ENCODE measurements at regions not wholly inside any gene's neighbourhood (a gene's known extent, or its start where the extent isn't known, plus 50 kb on each side); places are given as distances from the start of the nearest gene placed in this dataset.
"Not testable (repeated sequence)": the region's sequence is repeated elsewhere in the genome, so short reads cannot be mapped to it uniquely, and the experiment has no call there.

GRCh38 chr6:43890197-43891062 lies 120.4 kb downstream of the VEGFA start:
- H3K4me1 ChIP-seq (ENCODE audit: control insufficient read depth in 1 of 2, insufficient read depth in 2 of 2, low read length in 2 of 2): no peaks in the 10 kb centered on the region
- no peaks in the 10 kb centered on the region for H3K36me3 ChIP-seq (ENCODE audit: control insufficient read depth in 1 of 2, insufficient read depth in 2 of 2, low read length in 2 of 2)
- H3K27ac ChIP-seq (ENCODE audit: low read length): no peak overlapping the region
- no peaks in the 10 kb centered on the region for H3K27me3 ChIP-seq (ENCODE audit: low read depth, low read length)
- no peak overlapping the region for H3K4me3 ChIP-seq (ENCODE audit: low read depth in 1 of 2, low read length in 2 of 2)
- H3K9me3 ChIP-seq (ENCODE audit: control insufficient read depth in 1 of 2, low read length in 2 of 2): no peaks in the 10 kb centered on the region

DNA sequence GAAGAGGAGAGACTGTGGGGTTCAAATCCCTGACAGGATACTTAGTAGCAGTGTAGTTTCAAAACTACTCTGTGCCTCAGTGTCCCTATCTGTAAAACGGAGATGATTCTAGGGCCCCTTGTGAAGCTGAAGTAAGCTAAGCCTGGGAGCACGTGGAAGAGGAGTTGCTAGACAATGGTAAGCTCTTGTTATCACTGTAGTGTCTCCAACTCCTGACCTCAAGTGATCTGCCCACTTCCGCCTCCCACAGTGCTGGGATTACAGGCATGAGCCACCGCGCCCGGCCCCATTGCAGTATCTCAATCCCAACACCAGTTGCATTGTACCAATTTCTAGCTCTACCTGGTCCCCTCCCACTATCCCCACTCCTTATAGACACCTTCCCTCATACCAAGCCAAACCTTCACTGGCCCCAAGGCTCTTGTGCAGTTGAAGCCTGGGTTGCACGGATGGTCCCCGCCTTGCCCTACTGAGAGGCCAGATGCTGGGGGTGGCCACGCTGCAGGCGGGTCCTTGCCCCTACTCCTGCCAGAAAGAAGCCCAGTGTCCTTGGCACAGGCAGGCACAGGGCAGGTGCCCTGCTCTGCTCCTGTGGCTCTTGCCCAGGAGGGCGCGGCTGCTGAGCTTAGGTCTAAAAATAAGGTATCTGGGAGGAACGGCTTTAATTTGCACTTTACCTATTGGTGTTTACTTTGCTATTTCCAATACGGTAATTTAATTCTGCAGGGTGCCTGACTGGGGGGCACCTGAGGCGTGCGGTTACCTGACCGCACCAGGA lies 118.1 kb downstream of the VEGFA start:
- no peaks in the 10 kb centered on the region for H3K27me3 ChIP-seq (ENCODE audit: low read depth, low read length)

GRCh38 chr6:43887340-43887858 lies 117.4 kb downstream of the VEGFA start:
- no peak overlapping the region for H3K4me3 ChIP-seq (ENCODE audit: low read depth in 1 of 2, low read length in 2 of 2)
- no peaks in the 10 kb centered on the region for H3K36me3 ChIP-seq (ENCODE audit: control insufficient read depth in 1 of 2, insufficient read depth in 2 of 2, low read length in 2 of 2)
- peaks cover 0 to 4% of the 10 kb centered on the region in 2 donors for H3K4me1 ChIP-seq (ENCODE audit: control insufficient read depth in 1 of 2, insufficient read depth in 2 of 2, low read length in 2 of 2)
- H3K27me3 ChIP-seq (ENCODE audit: low read depth, low read length): no peaks in the 10 kb centered on the region
- H3K27ac ChIP-seq (ENCODE audit: low read length): no peak overlapping the region
- H3K9me3 ChIP-seq (ENCODE audit: control insufficient read depth in 1 of 2, low read length in 2 of 2): no peaks in the 10 kb centered on the region

More for the DNA sequence above, 118.1 kb downstream of the VEGFA start:
- Histone ChIP-seq H3K4me1 (ENCODE audit: control insufficient read depth in 1 of 2, insufficient read depth in 2 of 2, low read length in 2 of 2) (peaks cover 0 to 4% of the 10 kb centered on the region in 2 donors), H3K27ac (ENCODE audit: low read length) (no peak overlapping the region), H3K36me3 (ENCODE audit: control insufficient read depth in 1 of 2, insufficient read depth in 2 of 2, low read length in 2 of 2) (no peaks in the 10 kb centered on the region), H3K4me3 (ENCODE audit: low read depth in 1 of 2, low read length in 2 of 2) (no peak overlapping the region), H3K9me3 (ENCODE audit: control insufficient read depth in 1 of 2, low read length in 2 of 2) (no peaks in the 10 kb centered on the region)

GRCh38 chr6:43886717-43887339 lies 116.8 kb downstream of the VEGFA start:
- Histone ChIP-seq H3K27me3 (ENCODE audit: low read depth, low read length) (no peaks in the 10 kb centered on the region), H3K36me3 (ENCODE audit: control insufficient read depth in 1 of 2, insufficient read depth in 2 of 2, low read length in 2 of 2) (no peaks in the 10 kb centered on the region), H3K9me3 (ENCODE audit: control insufficient read depth in 1 of 2, low read length in 2 of 2) (no peaks in the 10 kb centered on the region), H3K4me3 (ENCODE audit: low read depth in 1 of 2, low read length in 2 of 2) (no peak overlapping the region), H3K4me1 (ENCODE audit: control insufficient read depth in 1 of 2, insufficient read depth in 2 of 2, low read length in 2 of 2) (peaks cover 0 to 4% of the 10 kb centered on the region in 2 donors), H3K27ac (ENCODE audit: low read length) (no peak overlapping the region)

DNA sequence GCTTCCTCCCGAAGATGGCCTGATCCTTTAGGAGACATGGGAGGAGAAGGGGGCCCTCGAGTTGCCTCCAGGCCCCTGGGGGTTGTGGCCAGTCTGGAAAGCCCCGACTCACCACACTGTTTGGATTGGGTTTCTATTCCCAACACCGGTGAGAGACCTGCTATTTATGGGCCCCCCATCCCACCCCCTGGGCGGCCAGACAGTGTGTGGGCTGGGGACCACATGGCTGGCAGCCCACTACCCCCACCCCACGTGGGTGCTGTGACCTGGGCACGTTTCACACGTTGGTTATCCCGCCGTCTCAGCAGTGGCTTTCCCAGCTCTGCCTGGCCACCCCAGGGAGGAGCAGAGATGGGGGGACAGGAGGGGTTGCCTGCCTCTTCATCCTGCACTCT lies 116.1 kb downstream of the VEGFA start:
- no peaks in the 10 kb centered on the region for H3K36me3 ChIP-seq (ENCODE audit: control insufficient read depth in 1 of 2, insufficient read depth in 2 of 2, low read length in 2 of 2)
- no peaks in the 10 kb centered on the region for H3K9me3 ChIP-seq (ENCODE audit: control insufficient read depth in 1 of 2, low read length in 2 of 2)
- peaks cover 0 to 4% of the 10 kb centered on the region in 2 donors for H3K4me1 ChIP-seq (ENCODE audit: control insufficient read depth in 1 of 2, insufficient read depth in 2 of 2, low read length in 2 of 2)
- H3K27me3 ChIP-seq (ENCODE audit: low read depth, low read length): no peaks in the 10 kb centered on the region
- no peak overlapping the region for H3K4me3 ChIP-seq (ENCODE audit: low read depth in 1 of 2, low read length in 2 of 2)
- no peak overlapping the region for H3K27ac ChIP-seq (ENCODE audit: low read length)

DNA sequence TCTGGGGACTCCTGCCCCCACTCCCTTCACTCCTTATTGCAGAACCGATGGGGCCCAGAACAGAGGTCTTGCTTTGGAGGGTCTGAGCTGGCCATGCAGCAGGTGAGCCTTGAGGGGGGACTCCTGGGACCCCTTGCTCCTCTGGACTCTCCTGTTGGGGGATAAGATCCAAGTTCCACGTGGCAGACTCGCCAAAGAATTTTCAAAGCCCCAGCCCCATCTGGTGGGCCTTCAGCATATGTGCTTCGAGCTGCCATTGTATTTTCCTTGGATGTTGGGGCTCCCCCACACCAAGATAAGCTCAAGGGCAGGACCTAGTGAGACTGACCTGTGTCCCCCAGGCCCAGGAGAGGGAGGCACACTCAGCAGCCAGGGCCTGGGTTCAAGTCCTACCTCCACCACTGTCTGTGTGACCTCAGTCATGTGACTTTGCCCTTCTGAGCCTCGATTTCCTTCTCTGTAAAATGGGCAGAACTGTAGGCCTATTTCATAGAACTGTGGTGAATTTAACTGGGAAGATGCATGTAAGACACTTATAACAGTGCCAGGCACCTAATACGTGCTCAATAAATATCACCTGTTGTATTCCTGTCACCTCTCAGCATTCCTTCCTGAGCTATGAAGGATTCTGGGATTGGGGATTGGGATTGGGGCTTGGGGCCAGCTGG lies 115.5 kb downstream of the VEGFA start:
- Histone ChIP-seq H3K4me3 (ENCODE audit: low read depth in 1 of 2, low read length in 2 of 2) (no peak overlapping the region), H3K36me3 (ENCODE audit: control insufficient read depth in 1 of 2, insufficient read depth in 2 of 2, low read length in 2 of 2) (no peaks in the 10 kb centered on the region), H3K4me1 (ENCODE audit: control insufficient read depth in 1 of 2, insufficient read depth in 2 of 2, low read length in 2 of 2) (peaks cover 0 to 4% of the 10 kb centered on the region in 2 donors), H3K9me3 (ENCODE audit: control insufficient read depth in 1 of 2, low read length in 2 of 2) (no peaks in the 10 kb centered on the region), H3K27ac (ENCODE audit: low read length) (no peak overlapping the region), H3K27me3 (ENCODE audit: low read depth, low read length) (no peaks in the 10 kb centered on the region)

GRCh38 chr6:43884652-43885022 lies 114.6 kb downstream of the VEGFA start:
- H3K4me3 ChIP-seq (ENCODE audit: low read depth in 1 of 2, low read length in 2 of 2): no peak overlapping the region
- H3K9me3 ChIP-seq (ENCODE audit: control insufficient read depth in 1 of 2, low read length in 2 of 2): no peaks in the 10 kb centered on the region
- H3K27me3 ChIP-seq (ENCODE audit: low read depth, low read length): no peaks in the 10 kb centered on the region
- H3K4me1 ChIP-seq (ENCODE audit: control insufficient read depth in 1 of 2, insufficient read depth in 2 of 2, low read length in 2 of 2): peaks cover 0 to 4% of the 10 kb centered on the region in 2 donors
- no peaks in the 10 kb centered on the region for H3K36me3 ChIP-seq (ENCODE audit: control insufficient read depth in 1 of 2, insufficient read depth in 2 of 2, low read length in 2 of 2)
- no peak overlapping the region for H3K27ac ChIP-seq (ENCODE audit: low read length)

DNA sequence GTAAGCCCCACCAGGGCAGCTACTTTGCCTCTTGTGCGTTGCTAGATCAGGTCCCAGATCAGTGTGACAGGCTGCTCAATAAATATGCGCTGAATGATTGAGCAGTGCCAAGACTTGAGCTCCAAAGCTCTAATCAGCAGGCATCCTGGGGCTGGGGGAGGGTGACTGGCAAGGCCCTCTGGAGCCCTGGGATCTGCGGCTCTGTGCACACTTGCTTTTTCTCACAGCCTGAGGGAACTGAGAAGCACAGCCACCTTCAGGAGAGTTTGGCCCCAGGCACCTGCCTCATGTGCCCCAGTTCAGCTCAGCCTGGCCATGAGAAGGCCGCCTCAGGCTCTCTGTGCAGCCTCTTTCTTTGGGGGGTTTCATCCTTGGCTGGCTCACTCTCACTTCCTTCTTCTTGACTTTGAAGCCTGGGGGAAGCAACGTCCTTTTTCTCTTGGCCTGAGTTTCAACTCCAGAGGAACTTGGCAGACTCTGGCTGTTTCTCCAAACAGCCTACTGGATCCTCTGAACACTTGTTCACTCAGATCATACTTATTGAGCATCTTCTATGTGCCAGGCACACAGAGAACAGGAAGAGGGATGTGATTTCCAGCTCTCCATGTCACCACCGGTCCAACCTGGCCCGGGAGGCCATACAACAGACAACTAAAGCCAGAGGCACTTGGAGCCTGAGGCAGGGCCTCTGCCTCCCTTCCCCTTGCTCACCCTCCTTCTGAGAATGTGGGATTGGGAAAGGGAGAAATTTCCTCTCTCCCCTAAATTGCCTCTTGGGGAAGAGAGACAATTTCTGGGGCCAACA lies 114.0 kb downstream of the VEGFA start:
- Histone ChIP-seq H3K4me1 (ENCODE audit: control insufficient read depth in 1 of 2, insufficient read depth in 2 of 2, low read length in 2 of 2) (peaks cover 0 to 4% of the 10 kb centered on the region in 2 donors), H3K27me3 (ENCODE audit: low read depth, low read length) (no peaks in the 10 kb centered on the region), H3K9me3 (ENCODE audit: control insufficient read depth in 1 of 2, low read length in 2 of 2) (no peaks in the 10 kb centered on the region), H3K36me3 (ENCODE audit: control insufficient read depth in 1 of 2, insufficient read depth in 2 of 2, low read length in 2 of 2) (no peaks in the 10 kb centered on the region), H3K27ac (ENCODE audit: low read length) (no peak overlapping the region), H3K4me3 (ENCODE audit: low read depth in 1 of 2, low read length in 2 of 2) (no peak overlapping the region)

GRCh38 chr6:43882690-43883448 lies 112.9 kb downstream of the VEGFA start:
- H3K9me3 ChIP-seq (ENCODE audit: control insufficient read depth in 1 of 2, low read length in 2 of 2); H3K36me3 ChIP-seq (ENCODE audit: control insufficient read depth in 1 of 2, insufficient read depth in 2 of 2, low read length in 2 of 2); H3K27ac ChIP-seq (ENCODE audit: low read length); H3K4me1 ChIP-seq (ENCODE audit: control insufficient read depth in 1 of 2, insufficient read depth in 2 of 2, low read length in 2 of 2); H3K27me3 ChIP-seq (ENCODE audit: low read depth, low read length); H3K4me3 ChIP-seq (ENCODE audit: low read depth in 1 of 2, low read length in 2 of 2): not testable (repeated sequence)

Data from muscle layer of duodenum (tissue), 2 donors.